Neural progenitor cell (in vitro differentiated cells): ENCODE measurements at regions not wholly inside any gene's neighbourhood (a gene's known extent, or its start where the extent isn't known, plus 50 kb on each side); places are given as distances from the start of the nearest gene placed in this dataset.
"Not testable (repeated sequence)": the region's sequence is repeated elsewhere in the genome, so short reads cannot be mapped to it uniquely, and the experiment has no call there.

Experiments
- DNase-seq: peaks from one replicate; pipeline ENCODE4 v3.0.0-alpha.2; 2016; ENCODE audit warnings: low spot score
- H2AFZ ChIP-seq: fragments of 200-600 bp; sonication (generic); replicated peaks from 2 replicates; pipeline ENCODE4 v1.6.1; 2016; ENCODE audit warnings: antibody characterized with exemption
- H3F3A ChIP-seq: fragments of 200-600 bp; sonication (generic); 2 replicates; pipeline ENCODE4 v1.6.1; 2016; ENCODE audit warnings: antibody characterized with exemption, low read depth
- H3K27ac ChIP-seq: fragments of 200-600 bp; sonication (generic); 2 replicates; pipeline ENCODE4 v1.5.1; 2016; ENCODE audit warnings: mild to moderate bottlenecking
- H3K27me3 ChIP-seq: fragments of 200-600 bp; sonication (generic); 2 replicates; pipeline ENCODE4 v1.6.1; 2016; ENCODE audit warnings: mild to moderate bottlenecking, moderate library complexity
- H3K36me3 ChIP-seq: fragments of 200-600 bp; sonication (generic); 2 replicates; pipeline ENCODE4 v1.5.1; 2016
- H3K4me1 ChIP-seq: fragments of 200-600 bp; sonication (generic); 2 replicates; pipeline ENCODE4 v1.6.1; 2016; ENCODE audit warnings: mixed run types
- H3K4me2 ChIP-seq: fragments of 200-600 bp; sonication (generic); 2 replicates; pipeline ENCODE4 v1.6.1; 2016
- H3K4me3 ChIP-seq: fragments of 200-600 bp; sonication (generic); 2 replicates; pipeline ENCODE4 v1.5.1; 2016
- H3K79me2 ChIP-seq: fragments of 200-600 bp; sonication (generic); 2 replicates; pipeline ENCODE4 v1.6.1; 2016; ENCODE audit warnings: low read depth
- H3K9ac ChIP-seq: fragments of 200-600 bp; sonication (generic); 2 replicates; pipeline ENCODE4 v1.6.1; 2016
- H3K9me3 ChIP-seq: fragments of 200-600 bp; sonication (generic); 2 replicates; pipeline ENCODE4 v1.5.1; 2016; ENCODE audit warnings: low read depth
- H4K20me1 ChIP-seq: fragments of 200-600 bp; sonication (generic); 2 replicates; pipeline ENCODE4 v1.6.1; 2016; ENCODE audit warnings: low read depth
- H3K27ac Mint-ChIP-seq: 3 replicates; pipeline ENCODE4 v1.8.0; 2021; ENCODE audit warnings: mixed read lengths
- H3K27me3 Mint-ChIP-seq: 2 replicates; pipeline ENCODE4 v1.8.0; 2022; ENCODE audit warnings: low read depth, mild to moderate bottlenecking, inconsistent platforms, moderate library complexity, mixed read lengths; ENCODE audit not compliant: insufficient read depth
- H3K36me3 Mint-ChIP-seq: 3 replicates; pipeline ENCODE4 v1.8.0; 2021; ENCODE audit warnings: mixed read lengths
- H3K4me1 Mint-ChIP-seq: 3 replicates; pipeline ENCODE4 v1.8.0; 2021; ENCODE audit warnings: mixed read lengths
- H3K4me3 Mint-ChIP-seq: 3 replicates; pipeline ENCODE4 v1.8.0; 2021; ENCODE audit warnings: mild to moderate bottlenecking, moderate library complexity, mixed read lengths
- H3K9me3 Mint-ChIP-seq: 3 replicates; pipeline ENCODE4 v1.8.0; 2020; ENCODE audit warnings: mixed read lengths
- EZH2 ChIP-seq: fragments of 200-600 bp; sonication (generic); IDR thresholded peaks from 2 replicates; pipeline ENCODE4 v1.6.1; 2017; ENCODE audit warnings: antibody characterized with exemption, mild to moderate bottlenecking, moderate library complexity
- EZH2phosphoT487 ChIP-seq: fragments of 200-600 bp; sonication (generic); IDR thresholded peaks from 2 replicates; pipeline ENCODE4 v1.6.1; 2017; ENCODE audit warnings: antibody characterized with exemption
- TF ChIP-seq, protein P1 (sequence below): fragments of 200-600 bp; sonication (generic); IDR thresholded peaks from 2 replicates; pipeline ENCODE4 v1.5.1; 2017; ENCODE audit warnings: antibody characterized with exemption, mild to moderate bottlenecking

DNA sequence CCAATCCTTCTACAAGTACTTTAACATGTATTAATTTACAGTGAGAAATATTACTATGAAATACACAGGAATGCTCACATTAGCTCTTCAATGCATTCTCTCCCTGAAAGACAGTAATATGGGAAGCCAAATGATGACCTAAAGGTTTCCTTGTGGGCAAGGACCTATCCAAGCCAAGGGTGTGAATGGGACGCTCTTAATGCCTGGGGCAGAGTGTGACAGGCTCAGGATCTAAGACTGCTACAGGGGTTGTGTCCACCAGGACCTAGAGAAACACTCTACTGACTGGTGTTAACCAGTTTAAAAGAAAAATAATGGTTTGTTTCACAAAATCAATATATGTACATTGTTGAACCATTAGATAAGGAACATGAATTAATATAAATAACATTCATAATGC lies 158.7 kb downstream of the FGF1 start:
- Mint-ChIP-seq H3K9me3 (peaks cover 7% of the 10 kb centered on the region), H3K27ac (no peak overlapping the region), H3K4me3 (no peak overlapping the region), H3K4me1 (no peaks in the 10 kb centered on the region), H3K36me3 (no peaks in the 10 kb centered on the region), H3K27me3 (peaks cover 7% of the 10 kb centered on the region)
- TF ChIP-seq EZH2phosphoT487 (no peak), EZH2 (no peak)
- TF ChIP-seq, protein P1, sequence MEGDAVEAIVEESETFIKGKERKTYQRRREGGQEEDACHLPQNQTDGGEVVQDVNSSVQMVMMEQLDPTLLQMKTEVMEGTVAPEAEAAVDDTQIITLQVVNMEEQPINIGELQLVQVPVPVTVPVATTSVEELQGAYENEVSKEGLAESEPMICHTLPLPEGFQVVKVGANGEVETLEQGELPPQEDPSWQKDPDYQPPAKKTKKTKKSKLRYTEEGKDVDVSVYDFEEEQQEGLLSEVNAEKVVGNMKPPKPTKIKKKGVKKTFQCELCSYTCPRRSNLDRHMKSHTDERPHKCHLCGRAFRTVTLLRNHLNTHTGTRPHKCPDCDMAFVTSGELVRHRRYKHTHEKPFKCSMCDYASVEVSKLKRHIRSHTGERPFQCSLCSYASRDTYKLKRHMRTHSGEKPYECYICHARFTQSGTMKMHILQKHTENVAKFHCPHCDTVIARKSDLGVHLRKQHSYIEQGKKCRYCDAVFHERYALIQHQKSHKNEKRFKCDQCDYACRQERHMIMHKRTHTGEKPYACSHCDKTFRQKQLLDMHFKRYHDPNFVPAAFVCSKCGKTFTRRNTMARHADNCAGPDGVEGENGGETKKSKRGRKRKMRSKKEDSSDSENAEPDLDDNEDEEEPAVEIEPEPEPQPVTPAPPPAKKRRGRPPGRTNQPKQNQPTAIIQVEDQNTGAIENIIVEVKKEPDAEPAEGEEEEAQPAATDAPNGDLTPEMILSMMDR, result no peak
- no peaks in the 10 kb centered on the region for H3K27me3 ChIP-seq
- no peak overlapping the region for H3K9ac ChIP-seq
- H4K20me1 ChIP-seq, result no peaks in the 10 kb centered on the region
- H3K79me2 ChIP-seq, result no peaks in the 10 kb centered on the region
- no peak for DNase-seq
- no peak overlapping the region for H3K4me2 ChIP-seq
- H3K9me3 ChIP-seq, result no peaks in the 10 kb centered on the region
- H3K4me1 ChIP-seq, result no peaks in the 10 kb centered on the region
- no peak overlapping the region for H2AFZ ChIP-seq
- no peaks in the 10 kb centered on the region for H3F3A ChIP-seq
- H3K27ac ChIP-seq, result no peak overlapping the region
- H3K36me3 ChIP-seq, result no peaks in the 10 kb centered on the region
- H3K4me3 ChIP-seq, result no peak overlapping the region

DNA sequence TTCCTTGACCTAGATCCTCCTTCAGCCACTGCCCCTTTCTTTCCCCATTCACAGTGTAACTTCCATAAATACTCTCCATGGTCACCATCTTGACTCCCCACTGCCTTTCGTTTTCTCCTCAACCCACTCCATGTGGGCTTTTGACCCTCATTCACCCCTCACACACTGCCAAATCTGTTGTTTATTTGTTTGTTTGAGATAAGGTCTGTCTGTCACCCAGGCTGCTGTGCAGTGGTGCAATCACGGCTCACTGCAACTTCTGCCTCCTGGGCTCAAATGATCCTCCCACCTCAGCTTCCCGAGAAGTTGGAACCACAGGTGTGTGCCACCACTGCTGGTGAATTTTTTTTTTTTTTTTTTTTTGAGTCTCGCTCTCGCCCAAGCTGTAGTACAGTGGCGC lies 162.9 kb downstream of the FGF1 start:
- H3K9me3 ChIP-seq, result no peaks in the 10 kb centered on the region
- DNase-seq, result no peak
- Mint-ChIP-seq H3K27ac (no peak overlapping the region), H3K4me1 (peaks cover 16% of the 10 kb centered on the region), H3K4me3 (no peak overlapping the region), H3K9me3 (peaks cover 5% of the 10 kb centered on the region), H3K27me3 (peaks cover 4% of the 10 kb centered on the region), H3K36me3 (no peaks in the 10 kb centered on the region)
- no peak overlapping the region for H3K9ac ChIP-seq
- H2AFZ ChIP-seq, result no peak overlapping the region
- no peaks in the 10 kb centered on the region for H3K27me3 ChIP-seq
- no peak overlapping the region for H3K4me3 ChIP-seq
- H3K4me1 ChIP-seq, result no peaks in the 10 kb centered on the region
- no peaks in the 10 kb centered on the region for H4K20me1 ChIP-seq
- no peak for TF ChIP-seq EZH2phosphoT487
- no peak for TF ChIP-seq EZH2
- TF ChIP-seq, protein P1, result no peak
- H3F3A ChIP-seq, result no peaks in the 10 kb centered on the region
- H3K79me2 ChIP-seq, result no peaks in the 10 kb centered on the region
- no peak overlapping the region for H3K4me2 ChIP-seq
- no peaks in the 10 kb centered on the region for H3K36me3 ChIP-seq
- no peak overlapping the region for H3K27ac ChIP-seq

DNA sequence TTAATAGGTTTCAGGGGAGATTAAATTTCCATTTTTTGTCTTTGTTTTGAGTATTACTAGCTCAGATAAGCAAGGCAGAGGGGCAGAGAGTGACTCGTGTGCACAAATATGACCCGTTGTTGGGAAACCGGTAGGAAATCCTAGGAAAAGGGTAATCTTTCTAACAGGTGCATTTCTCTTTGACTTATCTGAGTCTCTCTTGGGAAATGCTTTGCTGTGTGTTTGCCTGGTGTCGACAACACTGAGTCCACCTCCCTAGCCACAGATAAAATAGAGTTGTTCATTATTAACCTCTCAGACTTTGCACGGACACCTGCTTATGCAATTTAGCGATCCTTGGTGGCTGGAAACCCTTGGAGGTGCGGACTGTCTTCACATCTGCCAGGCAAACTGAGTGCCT lies 164.2 kb downstream of the FGF1 start:
- Histone ChIP-seq H3K9me3 (no peaks in the 10 kb centered on the region), H2AFZ (no peak overlapping the region), H4K20me1 (no peaks in the 10 kb centered on the region), H3K27ac (no peak overlapping the region), H3K4me3 (no peak overlapping the region), H3K79me2 (no peaks in the 10 kb centered on the region), H3K4me2 (no peak overlapping the region), H3K36me3 (no peaks in the 10 kb centered on the region), H3K27me3 (no peaks in the 10 kb centered on the region), H3F3A (no peaks in the 10 kb centered on the region), H3K9ac (no peak overlapping the region), H3K4me1 (no peaks in the 10 kb centered on the region)
- Mint-ChIP-seq H3K4me3 (no peak overlapping the region), H3K4me1 (peaks cover 20% of the 10 kb centered on the region), H3K27me3 (peaks cover 2% of the 10 kb centered on the region), H3K9me3 (peaks cover 7% of the 10 kb centered on the region), H3K27ac (no peak overlapping the region), H3K36me3 (peaks cover 1% of the 10 kb centered on the region)
- TF ChIP-seq, protein P1, result no peak
- DNase-seq, result no peak

DNA sequence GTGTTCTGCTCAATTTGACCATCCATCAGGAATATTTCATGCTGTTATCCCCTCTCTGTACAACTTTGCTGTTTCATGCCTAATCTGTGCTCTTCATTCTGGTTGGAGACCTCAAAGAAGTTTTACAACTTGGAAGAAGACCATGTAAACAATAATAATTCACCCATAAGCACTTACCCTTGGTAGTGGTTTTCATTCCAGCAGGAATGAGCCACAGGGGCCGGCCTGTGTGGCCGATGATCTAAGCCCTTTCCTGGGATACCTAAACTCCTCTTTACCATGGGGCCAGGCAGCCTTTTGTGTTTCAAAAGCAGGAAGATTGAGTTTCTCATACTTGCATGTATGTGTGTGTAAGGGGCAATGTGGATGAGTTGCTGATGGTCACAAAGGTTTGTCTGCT lies 165.0 kb downstream of the FGF1 start:
- no peaks in the 10 kb centered on the region for H3K9me3 ChIP-seq
- no peaks in the 10 kb centered on the region for H4K20me1 ChIP-seq
- no peaks in the 10 kb centered on the region for H3K27me3 ChIP-seq
- H3K9me3 Mint-ChIP-seq, result peaks cover 13% of the 10 kb centered on the region
- H3K4me3 Mint-ChIP-seq, result no peak overlapping the region
- no peak overlapping the region for H3K4me3 ChIP-seq
- H3K36me3 Mint-ChIP-seq, result peaks cover 6% of the 10 kb centered on the region
- no peak overlapping the region for H2AFZ ChIP-seq
- H3K36me3 ChIP-seq, result no peaks in the 10 kb centered on the region
- no peak for DNase-seq
- H3K27ac Mint-ChIP-seq, result no peak overlapping the region
- no peak for TF ChIP-seq EZH2
- TF ChIP-seq, protein P1, result no peak
- TF ChIP-seq EZH2phosphoT487, result no peak
- H3K4me2 ChIP-seq, result no peak overlapping the region
- no peak overlapping the region for H3K27ac ChIP-seq
- peaks cover 20% of the 10 kb centered on the region for H3K4me1 Mint-ChIP-seq
- H3K27me3 Mint-ChIP-seq, result peaks cover 2% of the 10 kb centered on the region
- no peaks in the 10 kb centered on the region for H3K79me2 ChIP-seq
- H3K9ac ChIP-seq, result no peak overlapping the region
- no peaks in the 10 kb centered on the region for H3K4me1 ChIP-seq
- H3F3A ChIP-seq, result no peaks in the 10 kb centered on the region

DNA sequence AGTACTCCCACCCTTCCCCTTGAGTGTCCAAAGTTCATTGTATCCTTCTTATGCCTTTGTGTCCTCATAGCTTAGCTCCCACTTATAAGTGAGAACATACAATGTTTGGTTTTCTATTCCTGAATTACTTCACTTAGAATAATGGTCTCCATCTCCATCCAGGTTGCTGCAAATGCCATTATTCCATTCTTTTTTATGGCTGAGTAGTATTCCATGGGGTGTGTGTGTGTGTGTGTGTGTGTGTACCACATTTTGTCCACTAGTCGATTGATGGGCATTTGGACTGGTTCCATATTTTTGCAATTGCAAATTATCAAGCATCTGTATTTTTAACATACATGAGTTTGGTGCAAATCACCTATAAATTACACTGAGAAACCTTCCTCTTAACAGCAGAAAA lies 166.0 kb downstream of the FGF1 start:
- not testable (repeated sequence) for H4K20me1 ChIP-seq, H3K27ac Mint-ChIP-seq, H3K4me3 ChIP-seq, H3K36me3 Mint-ChIP-seq, H3K4me2 ChIP-seq, H3K27me3 ChIP-seq, H2AFZ ChIP-seq, H3K9ac ChIP-seq, H3K27me3 Mint-ChIP-seq, H3K9me3 ChIP-seq, H3K27ac ChIP-seq, H3K36me3 ChIP-seq, H3K79me2 ChIP-seq, H3K4me3 Mint-ChIP-seq, H3K4me1 ChIP-seq, H3F3A ChIP-seq, DNase-seq
- H3K4me1 Mint-ChIP-seq, result peaks cover 20% of the 10 kb centered on the region
- H3K9me3 Mint-ChIP-seq, result peaks cover 13% of the 10 kb centered on the region
